ENCODE measurements at regions not wholly inside any gene's neighbourhood (a gene's known extent, or its start where the extent isn't known, plus 50 kb on each side); places are given as distances from the start of the nearest gene placed in this dataset.
A peak's percentile ranks its signal among the peaks of the same experiment; 100 is the strongest.

DNA sequence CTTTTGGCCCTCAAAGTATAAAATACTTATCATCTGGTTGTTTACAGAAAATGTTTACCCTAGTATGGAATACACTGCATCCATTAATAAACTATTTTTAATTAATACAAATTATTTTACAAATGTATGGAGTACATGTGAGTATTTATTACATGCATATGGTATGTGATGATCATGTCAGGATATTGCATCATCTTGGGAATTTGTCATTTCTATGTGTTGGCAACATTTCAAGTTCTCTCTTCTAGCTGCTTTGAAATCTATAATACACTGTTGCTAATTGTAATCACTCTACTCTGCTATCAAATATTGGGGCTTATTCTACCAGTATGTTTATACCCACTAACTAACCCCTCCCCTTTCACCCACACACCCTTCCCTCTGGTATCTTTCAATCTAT, 103.9 kb upstream of the THSD7A start:
- no peaks in the 10 kb centered on the region for H3K4me1 Mint-ChIP-seq
- no peaks in the 10 kb centered on the region for H3K9me3 ChIP-seq (ENCODE audit: control insufficient read depth, low read depth, low read length)
- no peak overlapping the region for H3K14ac ChIP-seq (ENCODE audit: insufficient read depth, low read length)

More for the DNA sequence above, 103.9 kb upstream of the THSD7A start:
- TF ChIP-seq, protein P1, sequence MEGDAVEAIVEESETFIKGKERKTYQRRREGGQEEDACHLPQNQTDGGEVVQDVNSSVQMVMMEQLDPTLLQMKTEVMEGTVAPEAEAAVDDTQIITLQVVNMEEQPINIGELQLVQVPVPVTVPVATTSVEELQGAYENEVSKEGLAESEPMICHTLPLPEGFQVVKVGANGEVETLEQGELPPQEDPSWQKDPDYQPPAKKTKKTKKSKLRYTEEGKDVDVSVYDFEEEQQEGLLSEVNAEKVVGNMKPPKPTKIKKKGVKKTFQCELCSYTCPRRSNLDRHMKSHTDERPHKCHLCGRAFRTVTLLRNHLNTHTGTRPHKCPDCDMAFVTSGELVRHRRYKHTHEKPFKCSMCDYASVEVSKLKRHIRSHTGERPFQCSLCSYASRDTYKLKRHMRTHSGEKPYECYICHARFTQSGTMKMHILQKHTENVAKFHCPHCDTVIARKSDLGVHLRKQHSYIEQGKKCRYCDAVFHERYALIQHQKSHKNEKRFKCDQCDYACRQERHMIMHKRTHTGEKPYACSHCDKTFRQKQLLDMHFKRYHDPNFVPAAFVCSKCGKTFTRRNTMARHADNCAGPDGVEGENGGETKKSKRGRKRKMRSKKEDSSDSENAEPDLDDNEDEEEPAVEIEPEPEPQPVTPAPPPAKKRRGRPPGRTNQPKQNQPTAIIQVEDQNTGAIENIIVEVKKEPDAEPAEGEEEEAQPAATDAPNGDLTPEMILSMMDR (conservative IDR thresholded peaks at IDR 0.05) = no peak
- no peaks in the 10 kb centered on the region for H3K9me3 Mint-ChIP-seq
- Histone ChIP-seq H2BK15ac (ENCODE audit: low read depth, low read length) (no peak overlapping the region), H3K4me2 (ENCODE audit: insufficient read depth, insufficient read length, low read length) (no peak overlapping the region), H3K23me2 (ENCODE audit: insufficient read length, low read depth, low read length, poor library complexity, severe bottlenecking) (no peaks in the 10 kb centered on the region), H4K20me1 (ENCODE audit: control insufficient read depth, insufficient read depth, insufficient read length) (no peaks in the 10 kb centered on the region), H2BK5ac (ENCODE audit: insufficient read length, low read length) (no peak overlapping the region), H3K9ac (ENCODE audit: extremely low read depth, insufficient read length, low read length) (no peak overlapping the region), H2BK20ac (ENCODE audit: low read depth, low read length, poor library complexity, severe bottlenecking) (no peak overlapping the region), H3K18ac (ENCODE audit: insufficient read length, low read depth, low read length) (no peak overlapping the region), H3K4ac (ENCODE audit: low read depth, low read length) (no peak overlapping the region), H3K79me1 (ENCODE audit: insufficient read depth, low read depth, low read length, poor library complexity, severe bottlenecking) (no peaks in the 10 kb centered on the region), H2BK12ac (ENCODE audit: insufficient read length, low read depth, low read length) (no peak overlapping the region), H3K27me3 (ENCODE audit: insufficient read depth, low read length) (no peaks in the 10 kb centered on the region), H3K4me1 (ENCODE audit: insufficient read depth, low read length) (no peaks in the 10 kb centered on the region), H3K79me2 (ENCODE audit: insufficient read depth, low read length) (no peaks in the 10 kb centered on the region), H3K23ac (ENCODE audit: insufficient read length, low read depth, low read length) (no peak overlapping the region), H3K27ac (ENCODE audit: insufficient read length, low read depth, low read length) (no peak overlapping the region), H2AFZ (ENCODE audit: low read length) (no peak overlapping the region), H2BK120ac (ENCODE audit: low read depth, low read length, poor library complexity, severe bottlenecking) (no peak overlapping the region), H2AK5ac (ENCODE audit: insufficient read length, low read length) (no peak overlapping the region), H4K8ac (replicated peaks; ENCODE audit: insufficient read length, low read depth, low read length) (no peak overlapping the region), H4K5ac (ENCODE audit: insufficient read length, low read depth, low read length) (no peak overlapping the region), H3T11ph (ENCODE audit: low read length) (no peak overlapping the region), H4K91ac (ENCODE audit: insufficient read length, low read depth, low read length) (no peak overlapping the region), H3K56ac (ENCODE audit: insufficient read length, low read depth, low read length) (no peak overlapping the region)
- H3K36me3 Mint-ChIP-seq (ENCODE audit: insufficient read depth in 1 of 3, low read depth in 3 of 3) = no peaks in the 10 kb centered on the region
- H3K4me3 Mint-ChIP-seq = no peak overlapping the region
- no peaks in the 10 kb centered on the region for H3K27me3 Mint-ChIP-seq (ENCODE audit: low read depth)
- H3K27ac Mint-ChIP-seq = peak overlapping the region in 1 of 3 experiments; percentile 64; a peak in 1 of 7 replicates
- no peak for DNase-seq

All from H9 (cell line).